ENCODE measurements at regions not wholly inside any gene's neighbourhood (a gene's known extent, or its start where the extent isn't known, plus 50 kb on each side); places are given as distances from the start of the nearest gene placed in this dataset.

DNA sequence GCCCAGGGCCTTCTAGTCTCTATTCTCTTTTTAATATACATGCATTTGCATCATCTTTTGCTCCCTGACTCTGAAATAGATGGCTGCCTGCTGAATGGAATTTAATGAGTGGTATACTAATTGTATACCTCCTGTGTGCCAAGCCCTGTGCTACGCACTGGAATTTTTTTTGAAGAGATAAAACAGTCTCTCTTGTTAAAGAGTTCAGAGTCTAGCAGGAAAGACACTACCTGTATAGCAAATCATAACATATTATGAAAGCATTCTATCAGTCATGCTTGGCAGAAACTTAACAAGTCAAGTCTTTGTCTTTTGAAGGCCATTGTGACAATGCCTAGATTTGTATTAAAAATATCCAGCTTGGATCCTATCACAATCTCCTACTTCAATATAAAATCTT, 63.7 kb upstream of the SESN3 start:
- no peak overlapping the region for H3K4ac ChIP-seq (ENCODE audit: low read depth, low read length)
- no peak for DNase-seq
- no peak overlapping the region for H4K5ac ChIP-seq (ENCODE audit: insufficient read length, low read depth, low read length)
- Mint-ChIP-seq H3K4me3 (no peak overlapping the region), H3K36me3 (ENCODE audit: insufficient read depth in 1 of 3, low read depth in 3 of 3) (no peaks in the 10 kb centered on the region), H3K9me3 (no peaks in the 10 kb centered on the region), H3K4me1 (peaks cover 74 to 79% of the 10 kb centered on the region in 2 experiments), H3K27me3 (ENCODE audit: low read depth) (no peaks in the 10 kb centered on the region), H3K27ac (no peak overlapping the region; a peak in 1 of 7 replicates)
- no peak overlapping the region for H3T11ph ChIP-seq (ENCODE audit: low read length)
- H2BK120ac ChIP-seq (ENCODE audit: low read depth, low read length, poor library complexity, severe bottlenecking), result no peak overlapping the region
- no peak overlapping the region for H3K27ac ChIP-seq (ENCODE audit: insufficient read length, low read depth, low read length)
- H2AFZ ChIP-seq (ENCODE audit: low read length), result no peak overlapping the region
- H3K79me2 ChIP-seq (ENCODE audit: insufficient read depth, low read length), result no peaks in the 10 kb centered on the region
- H3K14ac ChIP-seq (ENCODE audit: insufficient read depth, low read length), result no peak overlapping the region
- peaks cover 8% of the 10 kb centered on the region; the same call in 1 of the 2 replicates for H3K4me1 ChIP-seq (ENCODE audit: insufficient read depth, low read length)
- TF ChIP-seq, protein P1, sequence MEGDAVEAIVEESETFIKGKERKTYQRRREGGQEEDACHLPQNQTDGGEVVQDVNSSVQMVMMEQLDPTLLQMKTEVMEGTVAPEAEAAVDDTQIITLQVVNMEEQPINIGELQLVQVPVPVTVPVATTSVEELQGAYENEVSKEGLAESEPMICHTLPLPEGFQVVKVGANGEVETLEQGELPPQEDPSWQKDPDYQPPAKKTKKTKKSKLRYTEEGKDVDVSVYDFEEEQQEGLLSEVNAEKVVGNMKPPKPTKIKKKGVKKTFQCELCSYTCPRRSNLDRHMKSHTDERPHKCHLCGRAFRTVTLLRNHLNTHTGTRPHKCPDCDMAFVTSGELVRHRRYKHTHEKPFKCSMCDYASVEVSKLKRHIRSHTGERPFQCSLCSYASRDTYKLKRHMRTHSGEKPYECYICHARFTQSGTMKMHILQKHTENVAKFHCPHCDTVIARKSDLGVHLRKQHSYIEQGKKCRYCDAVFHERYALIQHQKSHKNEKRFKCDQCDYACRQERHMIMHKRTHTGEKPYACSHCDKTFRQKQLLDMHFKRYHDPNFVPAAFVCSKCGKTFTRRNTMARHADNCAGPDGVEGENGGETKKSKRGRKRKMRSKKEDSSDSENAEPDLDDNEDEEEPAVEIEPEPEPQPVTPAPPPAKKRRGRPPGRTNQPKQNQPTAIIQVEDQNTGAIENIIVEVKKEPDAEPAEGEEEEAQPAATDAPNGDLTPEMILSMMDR (conservative IDR thresholded peaks at IDR 0.05), result no peak
- H3K27me3 ChIP-seq (ENCODE audit: insufficient read depth, low read length), result no peaks in the 10 kb centered on the region
- H2BK20ac ChIP-seq (ENCODE audit: low read depth, low read length, poor library complexity, severe bottlenecking), result no peak overlapping the region
- H4K8ac ChIP-seq (replicated peaks; ENCODE audit: insufficient read length, low read depth, low read length), result no peak overlapping the region
- H2BK15ac ChIP-seq (ENCODE audit: low read depth, low read length), result no peak overlapping the region
- no peaks in the 10 kb centered on the region for H3K9me3 ChIP-seq (ENCODE audit: control insufficient read depth, low read depth, low read length)
- H3K79me1 ChIP-seq (ENCODE audit: insufficient read depth, low read depth, low read length, poor library complexity, severe bottlenecking), result no peaks in the 10 kb centered on the region
- no CpG with 5 or more reads among the region's 1 CpG for WGBS (ENCODE audit: extremely low coverage, insufficient read length, low lambda C conversion rate)
- no peak overlapping the region for H3K56ac ChIP-seq (ENCODE audit: insufficient read length, low read depth, low read length)
- no peak overlapping the region for H3K23ac ChIP-seq (ENCODE audit: insufficient read length, low read depth, low read length)
- no peak overlapping the region for H2AK5ac ChIP-seq (ENCODE audit: insufficient read length, low read length)
- no peak overlapping the region for H4K91ac ChIP-seq (ENCODE audit: insufficient read length, low read depth, low read length)
- H3K4me2 ChIP-seq (ENCODE audit: insufficient read depth, insufficient read length, low read length), result no peak overlapping the region
- no peak overlapping the region for H3K18ac ChIP-seq (ENCODE audit: insufficient read length, low read depth, low read length)
- no peaks in the 10 kb centered on the region for H3K23me2 ChIP-seq (ENCODE audit: insufficient read length, low read depth, low read length, poor library complexity, severe bottlenecking)
- no peak overlapping the region for H2BK5ac ChIP-seq (ENCODE audit: insufficient read length, low read length)
- no peak overlapping the region for H3K9ac ChIP-seq (ENCODE audit: extremely low read depth, insufficient read length, low read length)
- H4K20me1 ChIP-seq (ENCODE audit: control insufficient read depth, insufficient read depth, insufficient read length), result no peaks in the 10 kb centered on the region
- H2BK12ac ChIP-seq (ENCODE audit: insufficient read length, low read depth, low read length), result no peak overlapping the region
